ENCODE measurements at regions not wholly inside any gene's neighbourhood (a gene's known extent, or its start where the extent isn't known, plus 50 kb on each side); places are given as distances from the start of the nearest gene placed in this dataset.

DNA sequence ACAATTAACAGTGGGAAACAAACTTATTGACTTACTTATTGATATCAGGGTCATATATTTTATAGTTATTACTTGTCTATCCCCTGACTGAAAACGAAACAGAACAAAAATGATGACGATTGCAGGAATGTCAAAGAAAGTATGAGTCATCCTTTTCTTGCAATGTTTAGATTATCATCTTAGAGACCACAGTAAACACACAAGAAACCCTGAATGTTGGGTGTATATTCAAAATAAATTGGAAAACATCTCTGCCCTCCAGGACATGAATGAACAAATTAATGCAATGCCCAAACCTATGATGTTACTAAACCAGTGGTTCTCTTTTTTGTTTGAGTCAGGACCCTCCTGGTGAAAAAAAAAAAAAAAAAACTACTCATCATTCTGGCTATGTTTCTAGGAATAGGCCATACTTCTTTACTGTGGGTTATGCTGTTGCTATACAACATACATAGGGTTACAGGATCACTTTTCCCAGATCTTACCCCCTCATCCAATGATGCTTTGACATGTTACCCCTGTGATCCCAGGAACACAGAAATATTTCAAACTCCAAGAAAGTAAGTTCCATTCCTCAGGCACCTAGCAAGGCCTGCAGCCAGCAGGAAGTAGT is 623.4 kb upstream of the IGFBP3 start:
- TF ChIP-seq SRF (IDR thresholded peaks at IDR 0.05; ENCODE audit: low read depth, low read length) (no peak), ASH2L (IDR thresholded peaks at IDR 0.05; ENCODE audit: low read length) (no peak), NRF1 (IDR thresholded peaks at IDR 0.05; ENCODE audit: low read depth, low read length) (no peak), POLR2A (IDR thresholded peaks at IDR 0.05; ENCODE audit: control extremely low read depth in 1 of 2, low read depth in 2 of 2, low read length in 2 of 2) (no peak), CBX8 (IDR thresholded peaks at IDR 0.05; ENCODE audit: borderline replicate concordance, low read depth, low read length) (no peak), EZH2 (IDR thresholded peaks at IDR 0.05; ENCODE audit: low read depth, low read length, severe bottlenecking) (no peak)
- TF ChIP-seq, protein P1, sequence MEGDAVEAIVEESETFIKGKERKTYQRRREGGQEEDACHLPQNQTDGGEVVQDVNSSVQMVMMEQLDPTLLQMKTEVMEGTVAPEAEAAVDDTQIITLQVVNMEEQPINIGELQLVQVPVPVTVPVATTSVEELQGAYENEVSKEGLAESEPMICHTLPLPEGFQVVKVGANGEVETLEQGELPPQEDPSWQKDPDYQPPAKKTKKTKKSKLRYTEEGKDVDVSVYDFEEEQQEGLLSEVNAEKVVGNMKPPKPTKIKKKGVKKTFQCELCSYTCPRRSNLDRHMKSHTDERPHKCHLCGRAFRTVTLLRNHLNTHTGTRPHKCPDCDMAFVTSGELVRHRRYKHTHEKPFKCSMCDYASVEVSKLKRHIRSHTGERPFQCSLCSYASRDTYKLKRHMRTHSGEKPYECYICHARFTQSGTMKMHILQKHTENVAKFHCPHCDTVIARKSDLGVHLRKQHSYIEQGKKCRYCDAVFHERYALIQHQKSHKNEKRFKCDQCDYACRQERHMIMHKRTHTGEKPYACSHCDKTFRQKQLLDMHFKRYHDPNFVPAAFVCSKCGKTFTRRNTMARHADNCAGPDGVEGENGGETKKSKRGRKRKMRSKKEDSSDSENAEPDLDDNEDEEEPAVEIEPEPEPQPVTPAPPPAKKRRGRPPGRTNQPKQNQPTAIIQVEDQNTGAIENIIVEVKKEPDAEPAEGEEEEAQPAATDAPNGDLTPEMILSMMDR (IDR thresholded peaks at IDR 0.05; ENCODE audit: control extremely low read depth in 1 of 3, insufficient read depth in 1 of 3, low read depth in 1 of 3, low read length in 3 of 3) = no peak
- TF ChIP-seq, protein P2, sequence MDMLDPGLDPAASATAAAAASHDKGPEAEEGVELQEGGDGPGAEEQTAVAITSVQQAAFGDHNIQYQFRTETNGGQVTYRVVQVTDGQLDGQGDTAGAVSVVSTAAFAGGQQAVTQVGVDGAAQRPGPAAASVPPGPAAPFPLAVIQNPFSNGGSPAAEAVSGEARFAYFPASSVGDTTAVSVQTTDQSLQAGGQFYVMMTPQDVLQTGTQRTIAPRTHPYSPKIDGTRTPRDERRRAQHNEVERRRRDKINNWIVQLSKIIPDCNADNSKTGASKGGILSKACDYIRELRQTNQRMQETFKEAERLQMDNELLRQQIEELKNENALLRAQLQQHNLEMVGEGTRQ (IDR thresholded peaks at IDR 0.05; ENCODE audit: low read length) = no peak

Data from H1 (cell line).